CD1c-positive myeloid dendritic cell (primary cell): ENCODE measurements at regions not wholly inside any gene's neighbourhood (a gene's known extent, or its start where the extent isn't known, plus 50 kb on each side); places are given as distances from the start of the nearest gene placed in this dataset.

Source experiments
- DNase-seq: peaks from one replicate; pipeline ENCODE4 v3.0.0-alpha.2; 2016; ENCODE audit errors: extremely low spot score

DNA sequence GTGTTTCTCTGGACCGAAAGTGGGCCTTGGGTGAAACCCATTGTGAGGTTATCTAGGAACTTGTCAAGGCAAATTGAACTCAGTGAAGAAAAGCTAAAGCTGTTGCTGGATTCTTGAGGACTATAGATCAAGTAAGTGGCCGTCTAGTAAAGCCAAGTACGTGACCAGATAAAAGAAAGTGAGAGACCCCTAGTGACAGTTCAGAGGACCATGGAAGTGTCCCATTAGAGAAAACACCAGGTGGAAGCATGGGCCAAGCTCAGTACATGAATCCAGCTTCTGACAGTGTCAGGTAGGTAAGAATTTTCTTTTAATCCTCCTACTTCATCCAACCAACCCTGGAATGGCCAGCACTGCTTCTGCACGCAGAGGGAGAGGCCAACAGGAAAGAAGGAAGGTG lies 349.3 kb upstream of the RGMA start:
- DNase-seq, result no peak

DNA sequence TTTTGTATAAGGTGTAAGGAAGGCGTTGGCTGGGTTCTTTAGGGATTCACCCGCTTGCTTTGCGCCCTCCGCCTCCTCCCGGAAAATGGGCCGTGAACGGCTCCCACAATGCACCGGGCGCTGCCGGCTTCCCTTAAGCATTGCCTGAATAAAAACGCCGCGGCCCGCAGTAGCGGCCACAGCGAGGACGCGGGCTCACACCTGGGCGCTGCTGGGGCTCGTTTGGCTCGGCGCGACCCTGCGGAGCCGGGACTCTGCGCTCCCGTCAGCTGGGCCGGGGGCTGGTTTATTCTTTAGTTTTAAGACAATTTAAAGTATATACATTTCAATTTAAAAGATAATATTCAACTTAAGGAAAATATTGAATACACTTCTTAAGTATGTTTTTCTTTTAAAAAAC lies 343.5 kb upstream of the RGMA start:
- no peak for DNase-seq

DNA sequence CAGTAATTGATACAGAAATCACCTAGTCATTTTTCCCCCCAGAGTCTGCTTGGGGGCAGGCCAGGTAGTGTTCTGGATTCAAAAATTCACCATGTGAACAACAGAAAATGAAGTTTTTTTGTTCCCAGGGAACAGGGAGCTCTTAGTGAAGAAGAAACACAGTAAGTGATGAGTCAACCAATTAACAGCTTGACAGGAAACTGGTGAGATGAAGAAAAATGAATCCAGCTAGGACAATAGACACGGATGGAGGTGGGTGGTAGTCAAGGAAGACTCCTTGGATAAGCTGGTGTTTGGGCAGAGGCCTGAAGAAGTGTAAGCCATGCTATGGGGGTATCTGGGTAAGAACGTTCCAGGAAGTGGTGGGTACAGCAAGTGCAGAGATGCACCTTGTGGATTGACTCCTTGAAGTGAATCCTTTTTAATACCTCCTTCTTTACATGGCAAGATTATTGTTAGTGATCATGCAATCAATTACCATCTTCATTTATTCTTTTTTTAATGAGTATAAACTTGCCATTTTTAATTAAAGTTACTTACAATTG lies 339.9 kb upstream of the RGMA start:
- no peak for DNase-seq

DNA sequence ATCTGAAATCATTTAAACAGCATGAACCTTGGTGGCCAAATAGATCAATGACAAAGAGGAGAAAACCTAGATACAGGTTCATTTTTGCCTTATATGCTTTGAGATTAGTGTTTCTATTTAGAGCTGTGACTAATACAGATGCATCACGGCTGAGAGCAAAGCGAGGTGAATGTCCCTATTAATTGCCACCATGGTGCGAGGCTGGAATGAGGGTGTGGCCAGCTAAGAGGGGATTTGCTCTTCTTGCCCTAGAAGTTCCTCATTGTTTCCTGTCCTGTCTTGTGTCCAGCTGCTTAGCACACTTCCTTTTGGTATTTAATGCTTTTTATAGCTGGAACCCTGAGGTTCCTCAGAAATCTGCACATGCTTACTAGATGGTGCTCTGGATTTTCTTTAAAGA lies 339.1 kb upstream of the RGMA start:
- no peak for DNase-seq

DNA sequence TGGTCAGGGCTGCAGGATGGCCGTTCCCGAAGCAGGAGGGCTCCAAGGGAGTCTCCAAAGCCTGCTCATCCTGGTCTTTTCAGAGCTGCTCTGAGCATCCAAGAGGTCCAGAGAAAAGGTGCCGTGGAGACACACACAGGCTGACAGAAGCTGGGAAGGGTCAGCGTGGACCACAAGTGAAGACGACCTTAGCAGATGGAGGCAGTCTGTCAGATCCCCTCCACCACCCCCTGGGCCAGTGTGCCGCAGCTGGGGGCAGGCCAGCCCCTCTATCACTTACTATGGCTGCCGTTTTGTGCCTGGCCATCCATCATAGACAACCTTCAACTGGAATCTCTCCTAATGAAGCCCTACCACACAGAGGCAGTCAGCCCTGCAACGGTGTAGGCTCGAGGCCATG lies 335.1 kb upstream of the RGMA start:
- no peak for DNase-seq

DNA sequence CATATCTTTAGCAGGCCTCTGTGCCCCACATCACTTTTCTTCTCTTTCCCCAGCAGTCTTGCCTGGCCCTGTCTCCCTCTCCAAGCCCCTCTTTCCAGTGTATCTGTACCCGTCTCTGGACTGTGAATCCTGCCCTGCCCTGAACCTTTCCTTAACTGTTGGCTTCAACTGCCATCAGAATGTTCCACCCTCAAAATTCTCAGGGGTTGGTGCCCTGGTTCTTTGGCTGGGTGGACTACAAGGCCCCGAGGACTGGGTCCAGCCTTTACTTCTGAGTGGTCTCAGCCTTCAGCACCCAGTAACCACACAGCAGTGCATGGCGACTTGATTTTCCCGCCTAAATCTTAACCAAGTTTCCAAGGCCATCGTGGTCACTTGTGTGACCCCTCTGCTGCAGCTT lies 333.5 kb upstream of the RGMA start:
- no peak for DNase-seq

DNA sequence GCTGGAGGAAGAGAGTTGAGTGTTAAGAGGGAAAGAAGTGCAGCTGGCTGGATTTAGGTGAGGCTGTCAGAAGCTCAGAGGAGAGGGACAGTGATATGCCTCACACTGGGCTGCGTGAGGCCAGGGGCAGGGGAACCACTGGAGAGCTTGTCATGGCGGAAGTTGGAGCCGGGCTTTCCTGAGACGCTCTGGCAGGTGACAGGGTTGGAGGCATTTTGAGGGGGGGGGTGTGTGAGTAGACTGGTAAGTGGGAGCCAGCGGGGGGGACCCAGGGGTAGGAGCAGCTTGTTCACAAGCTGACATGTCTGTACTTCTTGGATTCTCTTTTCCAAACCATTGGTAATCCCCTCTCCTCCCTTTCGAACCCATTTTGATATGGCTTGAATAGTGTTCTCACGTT lies 331.5 kb upstream of the RGMA start:
- DNase-seq, result no peak

DNA sequence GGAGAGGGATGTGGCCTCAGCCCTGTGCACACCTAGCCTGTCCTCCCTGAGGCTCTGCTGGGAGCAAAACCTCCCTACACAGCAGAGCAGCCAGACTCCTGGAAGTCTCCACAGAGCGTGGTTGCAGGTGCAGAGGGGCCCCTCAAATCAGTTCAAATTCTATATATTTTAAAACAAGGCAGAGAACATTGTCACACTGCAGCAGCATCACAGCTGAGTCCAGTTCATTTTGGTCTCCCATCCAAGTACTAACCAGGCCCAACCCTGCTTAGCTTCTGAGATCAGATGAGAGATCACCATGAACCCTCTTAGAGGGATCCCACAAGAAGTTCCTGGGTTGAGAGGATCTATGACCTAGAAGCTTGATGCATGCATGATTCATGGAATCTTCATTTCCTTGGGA lies 331.0 kb upstream of the RGMA start:
- DNase-seq, result no peak

DNA sequence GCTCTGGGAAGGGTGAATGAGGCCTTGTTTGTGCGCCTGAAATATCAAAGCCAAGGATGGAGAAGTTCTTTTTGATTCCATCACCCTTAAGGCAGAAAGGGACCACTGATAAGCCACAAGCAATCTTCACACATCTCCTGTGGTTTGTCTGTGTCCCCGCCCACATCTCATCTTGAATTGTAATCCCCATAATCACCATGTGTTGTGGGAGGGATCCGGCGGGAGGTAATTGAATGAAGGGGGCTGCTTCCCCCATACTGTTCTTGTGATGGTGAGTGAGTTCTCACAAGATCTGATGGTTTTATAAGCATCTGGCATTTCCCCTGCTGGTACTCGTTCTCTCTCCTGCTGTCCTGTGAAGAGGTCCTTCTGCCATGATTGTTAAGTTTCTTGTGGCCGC lies 329.6 kb upstream of the RGMA start:
- DNase-seq, result no peak

DNA sequence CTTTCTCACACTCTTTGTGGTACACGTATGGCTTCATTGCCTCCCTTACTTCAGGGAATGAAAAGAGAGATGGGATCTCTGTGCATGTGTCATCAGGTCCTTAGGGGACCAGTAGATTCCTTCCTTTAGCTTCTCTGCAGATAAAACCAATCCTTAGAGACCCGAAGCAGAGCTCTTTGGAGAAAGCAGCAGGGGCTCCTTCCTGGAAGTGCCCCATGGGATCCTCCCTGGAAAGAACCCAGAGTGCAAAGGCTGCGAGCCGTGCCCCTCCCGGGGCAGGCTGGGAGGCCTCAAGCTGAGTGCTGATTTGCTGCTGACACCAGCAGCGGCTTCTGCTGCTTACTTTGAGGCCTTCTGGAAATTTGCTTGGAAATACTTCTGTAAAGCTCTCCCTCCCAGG lies 328.6 kb upstream of the RGMA start:
- DNase-seq, result no peak

DNA sequence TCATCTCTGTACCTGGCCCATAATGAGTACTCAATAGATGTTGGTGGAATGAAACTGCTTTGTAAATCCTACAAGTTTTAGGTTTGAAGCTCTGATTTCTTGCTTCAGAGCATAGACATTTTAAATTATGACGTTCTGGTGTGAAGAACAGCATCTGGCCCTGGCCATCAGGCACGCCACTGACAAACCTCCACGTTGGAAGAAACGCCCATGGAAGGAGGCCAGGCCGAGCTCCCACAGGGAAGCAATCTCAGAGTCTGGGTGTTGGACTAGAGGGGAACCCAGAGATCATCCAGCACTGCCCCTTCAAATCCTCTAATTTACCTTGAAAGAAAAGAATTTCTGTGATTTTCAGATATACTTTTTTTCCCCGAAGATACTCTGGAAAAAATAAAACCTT lies 328.1 kb upstream of the RGMA start:
- no peak for DNase-seq

DNA sequence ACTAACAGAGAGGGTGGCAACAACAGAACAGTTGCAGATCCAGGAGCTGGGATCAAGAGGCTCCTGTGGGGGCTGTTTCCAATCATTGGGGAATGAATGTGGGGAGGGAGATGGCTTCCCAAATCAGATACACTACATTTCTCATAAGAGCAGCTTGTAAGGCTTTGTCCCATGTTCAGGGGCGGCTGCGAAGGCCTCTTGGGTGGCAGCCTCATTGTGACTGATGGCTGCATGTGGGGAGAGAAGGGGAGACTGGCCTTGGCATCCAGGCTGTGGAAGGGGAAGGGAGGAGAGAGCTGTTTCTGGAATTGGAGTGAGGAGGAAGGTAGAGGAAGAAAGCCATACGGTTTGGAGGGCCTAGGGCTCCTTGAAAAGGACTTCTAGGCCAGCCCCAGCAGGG lies 326.6 kb upstream of the RGMA start:
- no peak for DNase-seq

DNA sequence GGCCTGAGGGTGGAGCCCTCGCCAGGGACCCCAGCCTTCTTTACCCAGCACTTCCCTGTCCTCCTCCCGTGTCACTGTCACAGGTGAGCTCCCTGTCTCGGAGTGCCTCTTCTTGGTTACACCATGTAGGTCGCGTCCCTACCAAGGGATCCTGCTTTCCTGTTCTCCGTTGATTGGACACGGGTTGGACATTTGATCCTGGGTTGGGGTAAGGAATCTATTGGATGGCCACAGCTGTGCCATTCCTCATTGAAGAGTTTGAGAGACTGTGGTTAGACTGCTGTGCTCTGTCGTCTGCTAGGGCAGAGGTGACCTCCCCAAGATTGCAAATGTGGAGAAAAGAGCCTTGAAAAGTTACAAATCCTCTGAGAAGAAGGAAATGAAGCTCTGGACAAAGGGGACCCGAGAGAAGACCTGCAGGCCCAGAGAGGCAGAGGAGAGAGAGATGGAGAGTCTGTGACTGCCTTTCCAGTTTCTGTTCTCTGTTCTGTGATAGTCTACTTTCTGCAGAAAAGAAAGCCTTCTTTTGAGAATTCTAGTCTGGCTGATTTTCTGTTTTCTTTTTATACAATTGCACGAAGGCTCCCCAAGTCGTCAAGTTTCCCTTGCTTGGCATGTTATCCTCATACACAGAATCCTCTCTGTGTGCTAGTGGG lies 325.7 kb upstream of the RGMA start:
- DNase-seq, result no peak

DNA sequence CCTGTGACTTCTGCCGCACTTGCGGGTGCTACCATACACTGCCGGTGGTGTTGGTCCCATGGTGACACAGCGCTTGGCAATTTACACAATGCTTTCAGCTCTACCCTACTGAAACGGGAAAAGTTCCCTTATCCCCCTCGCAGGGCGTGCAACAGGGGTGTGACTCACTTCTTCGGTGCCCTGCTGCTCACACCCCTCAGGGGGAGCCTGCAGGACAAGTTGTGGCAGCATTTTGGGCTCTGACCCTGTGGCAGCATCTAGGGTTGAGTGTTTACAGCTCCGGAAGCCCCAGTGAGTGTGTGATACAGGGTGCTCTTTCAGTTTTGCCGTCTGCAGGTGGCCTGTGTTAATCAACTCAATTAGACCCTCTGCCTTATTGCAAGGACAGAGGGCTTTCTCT lies 324.7 kb upstream of the RGMA start:
- DNase-seq, result no peak

DNA sequence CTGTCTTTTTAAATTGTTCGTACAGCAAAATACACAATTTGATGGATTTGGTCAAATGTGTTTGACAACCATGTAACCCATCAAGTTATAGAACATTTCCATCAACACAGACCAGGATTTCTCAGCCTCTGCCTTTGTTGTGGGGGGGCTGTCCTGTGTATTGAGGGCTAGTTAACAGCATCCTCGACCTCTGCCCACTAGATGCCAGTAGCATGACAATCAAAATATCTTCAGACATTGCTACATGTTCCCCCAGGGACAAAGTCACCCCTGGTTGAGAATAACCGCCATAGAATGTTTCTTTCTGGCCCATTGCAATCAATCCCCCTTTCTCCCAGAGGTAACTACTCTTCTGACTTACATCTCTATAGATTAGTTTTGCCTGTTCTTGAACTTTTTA lies 310.1 kb upstream of the RGMA start:
- no peak for DNase-seq

DNA sequence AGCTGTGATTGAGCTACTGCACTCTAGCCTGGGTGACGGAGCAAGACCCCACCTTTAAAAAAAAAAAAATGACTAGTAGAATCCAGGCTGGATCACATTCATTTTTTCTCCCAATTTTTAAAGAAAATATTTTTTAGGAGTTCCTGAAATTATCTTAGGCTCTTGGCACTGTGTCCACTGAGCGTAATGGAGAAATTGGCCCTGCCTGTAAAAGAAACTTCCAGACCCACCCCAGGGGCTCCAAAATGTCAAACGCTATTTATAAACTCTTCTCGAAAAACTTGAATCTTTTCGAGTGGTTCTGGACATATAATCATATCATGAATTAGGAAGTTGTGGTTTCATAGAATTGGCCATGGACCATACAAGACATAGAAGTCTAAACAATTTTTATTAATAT lies 300.2 kb upstream of the RGMA start:
- no peak for DNase-seq

DNA sequence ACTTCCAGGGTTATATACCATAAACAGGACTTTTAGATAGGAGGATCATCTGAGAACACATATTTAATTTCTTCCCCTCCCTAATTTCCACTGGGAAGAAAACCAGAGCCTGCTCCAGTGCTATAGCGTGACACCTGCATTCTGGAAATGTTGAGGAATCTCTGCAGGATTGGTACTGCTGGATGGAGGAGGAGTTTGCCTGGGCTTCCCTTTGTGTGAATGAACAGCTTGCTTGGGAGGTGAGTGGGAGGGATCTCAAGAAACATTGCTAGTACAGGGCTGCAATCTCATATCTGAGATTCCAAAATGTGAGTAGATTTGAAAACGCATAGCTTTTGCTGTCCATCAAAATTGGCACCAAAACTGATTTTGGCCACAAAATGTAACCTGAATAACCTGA lies 295.9 kb upstream of the RGMA start:
- DNase-seq, result no peak

DNA sequence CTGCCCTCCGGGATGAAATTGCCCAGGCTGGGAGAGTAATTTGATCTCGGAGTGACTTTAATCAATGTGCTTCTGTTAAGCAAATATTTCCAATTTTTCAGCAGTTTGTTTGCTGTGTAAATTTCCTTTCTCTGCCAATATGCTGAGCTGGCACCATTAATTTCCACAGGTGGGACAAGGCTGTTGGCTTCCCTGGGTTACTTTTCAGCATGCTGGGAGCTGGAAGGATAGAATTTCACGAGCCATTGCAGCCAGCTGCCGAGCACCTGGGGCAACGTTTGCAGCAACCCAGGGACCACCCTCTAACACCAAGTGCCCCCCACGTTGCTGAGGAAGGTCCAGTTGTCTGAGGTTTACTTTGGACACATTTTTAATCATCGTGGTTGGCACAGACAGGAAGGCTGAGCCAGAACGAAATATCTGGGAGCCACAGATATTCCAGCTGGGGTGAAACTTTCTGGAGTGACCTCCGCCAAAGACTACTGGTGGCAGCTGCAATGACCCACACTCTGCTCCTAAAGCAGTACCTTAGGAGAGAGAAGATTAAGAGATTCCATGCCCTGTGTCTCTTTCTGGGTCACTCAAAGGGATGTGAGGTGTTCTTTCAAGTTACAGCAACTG lies 293.3 kb upstream of the RGMA start:
- DNase-seq, result no peak

DNA sequence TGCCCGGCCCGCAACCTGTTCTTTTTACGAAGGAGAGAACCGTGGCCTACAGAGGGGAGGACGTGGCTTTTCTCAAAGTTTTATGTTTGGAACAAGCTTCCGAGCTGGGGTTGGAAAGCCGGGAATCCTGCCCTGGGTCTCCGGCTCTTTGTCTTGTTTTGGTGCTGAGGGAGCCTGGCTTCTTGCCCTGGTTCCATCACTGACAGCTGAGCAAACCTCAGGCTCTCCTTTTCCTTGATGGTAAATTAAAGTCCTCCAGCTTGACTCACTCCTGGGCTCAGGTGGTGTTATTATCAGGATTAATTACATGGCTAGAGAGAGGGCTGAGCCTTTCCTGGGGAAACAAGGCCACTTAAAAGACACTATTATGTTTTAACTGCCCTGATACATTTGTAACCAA lies 289.5 kb upstream of the RGMA start:
- DNase-seq, result no peak

DNA sequence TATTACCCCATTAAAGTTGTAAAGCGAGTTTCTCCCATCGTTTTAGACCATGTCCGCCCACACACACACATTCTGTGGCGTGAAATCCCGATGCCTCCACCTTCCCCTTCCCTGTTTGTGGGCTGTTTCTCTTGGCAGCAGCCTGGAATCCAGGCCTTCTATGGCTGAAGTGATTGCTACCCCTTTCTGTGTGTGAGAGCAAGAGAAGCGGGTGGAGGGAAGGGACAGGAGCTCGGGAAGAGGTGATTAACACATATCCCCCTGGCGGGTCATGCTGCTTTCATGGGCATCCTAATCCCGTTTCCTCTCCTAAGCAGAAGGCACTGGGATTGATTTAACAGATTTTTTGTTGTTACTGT lies 283.8 kb upstream of the RGMA start:
- no peak for DNase-seq

DNA sequence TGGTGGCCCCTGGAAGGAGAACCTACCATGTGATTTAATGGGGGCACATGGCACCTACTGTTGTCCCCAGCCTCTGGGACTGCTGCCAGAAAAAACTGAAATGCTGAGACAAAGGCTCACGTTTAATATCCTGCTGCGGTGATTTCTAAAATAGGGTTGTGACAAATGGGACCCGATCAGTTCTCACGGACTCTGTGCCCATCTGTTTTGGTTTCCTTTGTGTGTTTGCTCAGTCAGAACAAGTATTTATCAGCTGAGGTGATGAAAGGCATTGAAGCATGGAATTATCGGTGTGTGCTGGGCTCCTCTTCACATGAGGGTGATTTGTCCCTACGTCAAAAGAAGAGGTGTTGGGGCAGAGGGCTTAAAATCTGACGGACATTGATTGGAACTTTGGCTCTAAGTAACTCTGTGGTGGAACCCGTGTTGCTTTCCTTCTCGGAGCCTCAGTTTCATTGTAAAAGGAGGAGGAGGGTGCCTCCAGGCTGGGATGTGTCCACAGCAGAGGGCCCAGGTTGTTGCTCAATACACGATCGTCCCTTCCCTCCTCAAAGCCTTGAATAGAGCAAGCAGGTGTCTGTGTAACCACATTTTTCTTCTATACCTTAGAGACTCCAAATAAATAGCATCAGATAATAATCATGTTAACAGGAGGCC lies 283.3 kb upstream of the RGMA start:
- no peak for DNase-seq

DNA sequence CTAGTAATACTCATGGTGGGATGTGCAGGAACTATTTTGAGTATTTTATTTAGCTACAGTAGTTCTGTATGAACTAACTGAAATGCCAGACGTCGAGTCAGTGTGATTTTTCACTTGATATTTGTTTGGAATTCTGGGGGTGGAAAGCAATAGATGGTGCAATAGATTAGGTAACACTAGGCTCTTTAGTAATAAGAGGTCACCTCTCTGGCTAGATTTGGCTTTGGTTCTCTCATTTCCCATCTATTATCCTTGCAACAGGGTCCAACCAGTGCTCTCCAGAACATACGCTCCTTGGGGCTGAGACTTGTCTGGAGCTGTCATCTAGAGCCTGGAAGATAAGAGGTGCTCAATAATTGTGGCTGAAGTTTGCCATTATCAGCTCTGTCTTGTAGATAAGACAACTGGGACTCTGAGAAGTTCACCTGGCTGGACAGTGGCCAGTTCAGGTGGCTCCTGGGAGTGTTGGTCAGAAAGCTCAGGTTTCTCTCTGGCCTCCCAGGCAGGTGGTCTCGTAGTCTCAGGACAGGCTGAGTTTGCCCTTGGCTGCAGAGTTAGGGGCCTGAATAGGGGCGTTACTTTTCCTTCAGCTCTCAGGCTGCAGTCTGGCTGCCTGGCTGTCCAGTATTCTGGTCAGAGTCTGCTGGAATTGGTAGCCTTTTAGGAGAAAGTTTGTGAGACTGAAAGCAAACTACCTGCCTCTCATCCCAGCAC lies 277.5 kb upstream of the RGMA start:
- DNase-seq, result no peak

DNA sequence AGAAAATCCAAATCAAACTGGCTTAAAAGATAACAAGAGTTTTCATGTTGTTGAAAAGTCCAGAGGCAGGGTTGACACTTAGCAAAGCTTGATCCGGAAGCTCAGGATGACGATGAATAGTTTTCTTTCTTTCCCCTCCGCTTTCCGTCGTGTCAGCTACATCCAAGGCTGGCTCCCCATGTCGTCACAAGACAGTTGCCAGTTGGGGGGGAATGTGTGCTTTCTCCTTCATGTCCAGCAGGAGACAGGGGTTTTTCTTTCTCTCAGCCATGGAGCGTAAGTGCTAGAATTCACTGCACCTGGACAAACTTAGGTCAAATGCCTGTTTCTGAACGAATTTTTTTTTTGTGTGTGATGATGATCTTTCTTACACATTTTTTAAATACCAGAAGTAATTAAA lies 273.8 kb upstream of the RGMA start:
- no peak for DNase-seq
